GM12875 (cell line): ENCODE measurements at regions not wholly inside any gene's neighbourhood (a gene's known extent, or its start where the extent isn't known, plus 50 kb on each side); places are given as distances from the start of the nearest gene placed in this dataset.

Experiments
- H3K4me3 ChIP-seq: one replicate; pipeline ENCODE4 v1.5.1; 2011; ENCODE audit warnings: low read depth, low read length, control low read depth
- TF ChIP-seq, protein P1 (sequence below): IDR thresholded peaks from 2 replicates; pipeline ENCODE4 v1.5.1; 2011; ENCODE audit warnings: low read depth, mild to moderate bottlenecking, control low read depth, inconsistent platforms, low read length, moderate library complexity, borderline replicate concordance; ENCODE audit not compliant: insufficient read depth

DNA sequence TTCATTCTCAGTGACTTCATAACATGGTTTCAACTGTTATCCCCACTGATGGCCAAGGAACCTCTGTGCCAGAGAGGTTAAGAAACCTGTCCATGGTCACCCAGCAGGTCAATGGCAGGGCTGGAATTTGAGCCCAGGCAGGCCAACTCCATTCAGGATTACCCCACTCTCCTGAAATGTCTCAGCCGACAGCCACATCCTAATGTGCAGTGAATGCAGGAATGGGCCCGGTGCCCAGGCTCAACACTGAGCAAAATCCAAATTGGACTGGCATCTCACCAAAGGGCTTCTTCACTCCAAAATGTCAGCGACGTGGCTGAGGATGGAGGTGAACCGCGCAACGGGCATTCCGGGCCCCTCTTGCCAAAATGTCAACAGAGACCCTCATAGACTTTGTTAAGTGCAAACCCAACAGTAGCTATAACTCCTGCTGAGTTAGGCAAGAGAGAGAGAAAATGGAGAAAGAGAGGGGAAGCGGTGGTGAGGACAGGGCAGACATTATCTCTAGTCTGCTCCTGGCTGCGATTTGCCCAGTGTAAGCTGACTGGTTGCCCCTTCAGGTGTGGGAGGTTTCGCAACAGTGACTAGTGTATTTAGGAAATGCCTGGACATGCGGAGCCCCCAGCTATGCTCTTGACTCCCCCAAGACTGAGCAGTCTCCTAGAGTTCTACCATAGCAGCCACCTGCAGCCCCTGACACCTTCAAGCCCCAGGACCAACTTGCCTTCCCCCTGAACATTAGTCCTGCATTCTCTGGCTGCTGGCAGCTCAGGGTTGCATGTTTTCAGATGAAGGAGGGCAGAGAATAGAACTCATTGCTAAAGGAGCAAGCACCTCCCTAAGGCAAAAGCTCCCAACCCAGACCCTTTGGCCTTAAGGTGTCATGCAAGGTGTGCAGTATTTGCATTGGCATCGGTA, 167.7 kb downstream of the ANAPC1 start:
- H3K4me3 ChIP-seq = no peak overlapping the region
- TF ChIP-seq, protein P1, sequence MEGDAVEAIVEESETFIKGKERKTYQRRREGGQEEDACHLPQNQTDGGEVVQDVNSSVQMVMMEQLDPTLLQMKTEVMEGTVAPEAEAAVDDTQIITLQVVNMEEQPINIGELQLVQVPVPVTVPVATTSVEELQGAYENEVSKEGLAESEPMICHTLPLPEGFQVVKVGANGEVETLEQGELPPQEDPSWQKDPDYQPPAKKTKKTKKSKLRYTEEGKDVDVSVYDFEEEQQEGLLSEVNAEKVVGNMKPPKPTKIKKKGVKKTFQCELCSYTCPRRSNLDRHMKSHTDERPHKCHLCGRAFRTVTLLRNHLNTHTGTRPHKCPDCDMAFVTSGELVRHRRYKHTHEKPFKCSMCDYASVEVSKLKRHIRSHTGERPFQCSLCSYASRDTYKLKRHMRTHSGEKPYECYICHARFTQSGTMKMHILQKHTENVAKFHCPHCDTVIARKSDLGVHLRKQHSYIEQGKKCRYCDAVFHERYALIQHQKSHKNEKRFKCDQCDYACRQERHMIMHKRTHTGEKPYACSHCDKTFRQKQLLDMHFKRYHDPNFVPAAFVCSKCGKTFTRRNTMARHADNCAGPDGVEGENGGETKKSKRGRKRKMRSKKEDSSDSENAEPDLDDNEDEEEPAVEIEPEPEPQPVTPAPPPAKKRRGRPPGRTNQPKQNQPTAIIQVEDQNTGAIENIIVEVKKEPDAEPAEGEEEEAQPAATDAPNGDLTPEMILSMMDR = no peak

DNA sequence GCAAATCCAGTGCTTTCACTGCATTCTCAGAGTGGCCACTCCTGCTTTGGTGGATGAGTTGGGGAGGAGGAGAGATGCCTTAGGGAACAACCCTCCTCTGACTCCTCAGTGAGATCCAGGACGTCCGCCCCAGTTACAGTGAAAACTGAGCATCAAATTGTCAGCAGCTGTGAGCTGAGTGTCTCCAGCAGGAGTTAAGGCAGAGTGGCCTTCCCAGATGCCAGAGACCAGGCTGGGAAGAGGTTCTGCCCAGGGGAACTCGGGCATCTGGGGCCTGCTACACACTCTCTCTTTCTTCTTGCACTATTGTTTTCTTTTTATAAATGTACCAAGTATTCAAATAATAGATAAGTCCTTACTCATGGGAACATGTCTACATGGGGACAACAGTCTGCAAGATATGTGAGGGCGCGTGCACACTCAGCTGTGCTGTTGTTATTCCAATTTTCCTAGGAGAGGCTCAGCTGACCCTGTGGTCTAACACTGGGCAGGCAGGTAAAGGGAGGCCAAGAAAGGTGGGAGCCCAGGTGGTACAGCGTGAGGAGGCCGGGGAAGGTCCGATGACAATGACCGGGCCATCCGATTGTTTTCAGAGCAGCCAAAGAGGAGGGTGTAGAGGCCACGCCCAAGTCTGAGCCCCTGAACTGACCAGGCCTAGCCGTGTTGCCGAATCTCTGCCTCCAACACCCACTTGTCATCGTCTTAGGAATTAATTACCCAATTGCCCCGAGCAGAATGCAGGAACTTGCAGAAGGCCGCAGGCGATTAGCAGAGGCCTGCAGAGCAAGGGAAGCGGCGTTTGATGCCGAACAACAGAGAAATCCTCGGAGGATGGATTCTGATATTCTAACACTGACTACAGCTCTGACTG, 166.9 kb downstream of the ANAPC1 start:
- no peak overlapping the region for H3K4me3 ChIP-seq
- TF ChIP-seq, protein P1 = no peak
